ENCODE measurements at regions not wholly inside any gene's neighbourhood (a gene's known extent, or its start where the extent isn't known, plus 50 kb on each side); places are given as distances from the start of the nearest gene placed in this dataset.

DNA sequence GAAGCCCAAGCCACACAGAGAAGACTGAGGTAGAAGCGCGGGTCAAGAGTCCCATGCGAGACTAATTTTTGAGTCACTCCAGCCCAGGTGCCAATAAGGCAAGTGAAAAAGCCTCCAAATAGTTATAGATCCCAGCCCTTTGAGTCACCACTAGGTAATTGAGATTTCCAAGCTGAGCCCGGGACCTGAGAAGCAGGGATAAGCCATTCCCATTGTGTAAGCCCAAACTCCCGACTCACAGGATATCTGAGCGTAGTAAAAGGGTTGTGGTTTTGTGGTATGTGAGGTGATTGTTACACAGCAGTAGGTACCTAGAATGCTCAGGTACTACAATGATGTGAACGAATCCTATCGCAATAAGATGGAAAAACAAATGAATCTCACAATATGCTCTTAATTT is 560.7 kb downstream of the DSC3 start:
- TF ChIP-seq, protein P1, sequence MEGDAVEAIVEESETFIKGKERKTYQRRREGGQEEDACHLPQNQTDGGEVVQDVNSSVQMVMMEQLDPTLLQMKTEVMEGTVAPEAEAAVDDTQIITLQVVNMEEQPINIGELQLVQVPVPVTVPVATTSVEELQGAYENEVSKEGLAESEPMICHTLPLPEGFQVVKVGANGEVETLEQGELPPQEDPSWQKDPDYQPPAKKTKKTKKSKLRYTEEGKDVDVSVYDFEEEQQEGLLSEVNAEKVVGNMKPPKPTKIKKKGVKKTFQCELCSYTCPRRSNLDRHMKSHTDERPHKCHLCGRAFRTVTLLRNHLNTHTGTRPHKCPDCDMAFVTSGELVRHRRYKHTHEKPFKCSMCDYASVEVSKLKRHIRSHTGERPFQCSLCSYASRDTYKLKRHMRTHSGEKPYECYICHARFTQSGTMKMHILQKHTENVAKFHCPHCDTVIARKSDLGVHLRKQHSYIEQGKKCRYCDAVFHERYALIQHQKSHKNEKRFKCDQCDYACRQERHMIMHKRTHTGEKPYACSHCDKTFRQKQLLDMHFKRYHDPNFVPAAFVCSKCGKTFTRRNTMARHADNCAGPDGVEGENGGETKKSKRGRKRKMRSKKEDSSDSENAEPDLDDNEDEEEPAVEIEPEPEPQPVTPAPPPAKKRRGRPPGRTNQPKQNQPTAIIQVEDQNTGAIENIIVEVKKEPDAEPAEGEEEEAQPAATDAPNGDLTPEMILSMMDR (IDR thresholded peaks at IDR 0.05) = no peak
- no peak for TF ChIP-seq POLR2AphosphoS5 (IDR thresholded peaks at IDR 0.05)
